NOMO-1 treated with DMSO at 0.1 percent for 48 hours (cell line): ENCODE measurements at regions not wholly inside any gene's neighbourhood (a gene's known extent, or its start where the extent isn't known, plus 50 kb on each side); places are given as distances from the start of the nearest gene placed in this dataset.
"Not testable (repeated sequence)": the region's sequence is repeated elsewhere in the genome, so short reads cannot be mapped to it uniquely, and the experiment has no call there.

ENCODE experiments used
- DNase-seq: peaks from one replicate; lab custom pipeline; 2025; ENCODE audit not compliant: unreplicated experiment; lab: John Stamatoyannopoulos, UW

- DNase-seq: peak; percentile 93
These were observed 52.7 kb upstream of the PLA2G4A start for GRCh38 chr1:186775881-186776560.

- no peak for DNase-seq
These were observed 53.7 kb upstream of the PLA2G4A start for GRCh38 chr1:186775036-186775435.

GRCh38 chr1:186772228-186772627, 56.5 kb upstream of the PLA2G4A start:
- DNase-seq: no peak

- peak; percentile 66 for DNase-seq
These were observed 58.3 kb upstream of the PLA2G4A start for GRCh38 chr1:186770421-186770820.

GRCh38 chr1:186768906-186769305, 59.8 kb upstream of the PLA2G4A start:
- peak; percentile 48 for DNase-seq

GRCh38 chr1:186765446-186765845, 63.3 kb upstream of the PLA2G4A start:
- DNase-seq: no peak

- DNase-seq: no peak
These were observed 65.6 kb upstream of the PLA2G4A start for GRCh38 chr1:186763107-186763506.

GRCh38 chr1:186762653-186763052, 66.1 kb upstream of the PLA2G4A start:
- DNase-seq: no peak

- no peak for DNase-seq
These were observed 67.4 kb upstream of the PLA2G4A start for GRCh38 chr1:186761358-186761757.

- DNase-seq: no peak
These were observed 68.3 kb upstream of the PLA2G4A start for GRCh38 chr1:186760446-186760845.

- not testable (repeated sequence) for DNase-seq
These were observed 69.7 kb upstream of the PLA2G4A start for GRCh38 chr1:186758896-186759606.

GRCh38 chr1:186757851-186758250, 70.9 kb upstream of the PLA2G4A start:
- peak; percentile 39 for DNase-seq

- DNase-seq: no peak
These were observed 74.1 kb upstream of the PLA2G4A start for GRCh38 chr1:186754542-186755145.

- no peak for DNase-seq
These were observed 73.0 kb upstream of the PTGS2 start for GRCh38 chr1:186753241-186753640.

- no peak for DNase-seq
These were observed 70.0 kb upstream of the PTGS2 start for GRCh38 chr1:186750257-186750656.

GRCh38 chr1:186749820-186750219, 69.6 kb upstream of the PTGS2 start:
- DNase-seq: no peak

GRCh38 chr1:186747661-186748060, 67.4 kb upstream of the PTGS2 start:
- no peak for DNase-seq

- no peak for DNase-seq
These were observed 65.4 kb upstream of the PTGS2 start for GRCh38 chr1:186745531-186746146.

GRCh38 chr1:186741640-186742039, 61.4 kb upstream of the PTGS2 start:
- DNase-seq: no peak

- no peak for DNase-seq
These were observed 60.1 kb upstream of the PTGS2 start for GRCh38 chr1:186740324-186740723.

GRCh38 chr1:186739515-186739914, 59.3 kb upstream of the PTGS2 start:
- DNase-seq: no peak

- peak; percentile 87 for DNase-seq
These were observed 58.7 kb upstream of the PTGS2 start for GRCh38 chr1:186738926-186739325.
